GM21447 (cell line): ENCODE measurements at regions not wholly inside any gene's neighbourhood (a gene's known extent, or its start where the extent isn't known, plus 50 kb on each side); places are given as distances from the start of the nearest gene placed in this dataset.

Experiments used
- ATAC-seq: cut with Tn5 transposase; IDR thresholded peaks from one replicate; pipeline ENCODE4 v1.9.1; 2021; ENCODE audit not compliant: unreplicated experiment

DNA sequence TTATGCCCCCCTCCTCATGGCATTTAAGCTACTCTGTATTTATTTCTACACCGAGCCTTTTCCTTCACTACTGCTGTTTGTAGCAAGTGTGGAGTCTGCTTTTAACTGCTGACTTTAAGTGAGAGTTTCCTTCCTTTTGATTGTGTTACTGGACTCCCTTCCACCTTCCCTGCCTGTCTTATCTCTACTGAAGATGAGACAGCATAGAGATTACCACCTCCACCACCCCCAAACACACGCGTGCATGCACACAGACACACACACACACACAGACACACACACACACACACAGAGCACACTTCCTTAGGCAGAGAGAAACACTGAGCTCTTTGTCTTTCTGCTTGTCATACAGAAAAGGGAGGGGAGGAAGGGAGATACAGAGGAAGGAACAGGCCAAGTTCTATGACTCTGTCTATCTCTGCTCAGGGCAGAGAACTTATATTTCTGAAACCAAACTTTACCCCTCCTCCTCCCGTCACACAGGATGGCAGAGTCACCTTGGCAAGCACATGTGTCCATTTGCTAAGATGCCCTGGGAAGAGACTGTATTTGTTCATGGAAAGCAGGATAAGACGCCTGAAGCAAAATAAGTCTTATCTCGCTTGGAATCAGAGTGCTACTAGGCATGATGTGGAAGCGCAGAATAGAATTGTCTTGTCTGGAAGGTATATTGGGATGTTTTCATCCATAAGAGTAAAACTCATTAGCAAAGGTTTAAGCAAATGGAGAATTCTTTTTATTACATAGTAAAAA lies 81.8 kb upstream of the CAV2 start:
- ATAC-seq: no peak

GRCh38 chr7:116418524-116418923 lies 81.0 kb upstream of the CAV2 start:
- no peak for ATAC-seq

GRCh38 chr7:116420003-116420402 lies 79.5 kb upstream of the CAV2 start:
- ATAC-seq: no peak

DNA sequence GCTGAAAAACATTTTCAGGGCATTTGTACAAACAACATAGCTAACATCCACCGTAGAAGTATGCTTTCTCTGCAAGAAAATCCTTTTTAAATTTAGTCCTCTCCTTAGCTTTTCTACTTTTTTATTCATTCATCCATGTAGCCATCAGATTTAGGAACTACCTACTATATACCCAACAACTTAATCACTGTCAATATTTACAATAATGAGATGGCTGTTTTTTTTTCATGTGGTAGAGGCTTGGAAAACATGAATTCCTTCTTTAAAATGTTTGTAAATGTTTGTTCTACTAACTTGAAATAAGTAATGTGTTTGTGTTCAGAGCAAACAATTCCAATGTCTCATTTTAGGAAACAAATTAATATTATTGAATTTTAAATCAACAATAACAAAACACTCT lies 78.2 kb upstream of the CAV2 start:
- no peak for ATAC-seq

DNA sequence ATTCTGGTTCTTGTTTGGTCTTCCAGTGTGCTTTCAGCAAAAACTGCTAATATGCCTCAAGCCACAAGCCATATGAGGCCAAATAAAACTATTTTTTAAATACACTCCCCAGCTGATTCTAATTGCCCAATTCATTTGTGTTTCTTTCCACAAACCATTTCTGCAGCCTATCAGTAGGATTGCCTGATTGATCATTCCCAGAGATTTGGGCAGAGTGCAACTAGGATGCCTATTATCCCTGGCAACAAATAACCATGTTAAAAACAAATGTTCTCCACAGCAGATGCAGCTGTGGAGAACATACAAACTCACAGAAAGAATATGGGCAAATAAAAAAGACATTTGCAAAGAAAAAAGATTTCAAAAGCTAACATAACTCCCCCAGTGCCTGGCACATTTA lies 76.9 kb upstream of the CAV2 start:
- ATAC-seq: no peak

- no peak for ATAC-seq
Observed at GRCh38 chr7:116423499-116423898, 76.0 kb upstream of the CAV2 start.

DNA sequence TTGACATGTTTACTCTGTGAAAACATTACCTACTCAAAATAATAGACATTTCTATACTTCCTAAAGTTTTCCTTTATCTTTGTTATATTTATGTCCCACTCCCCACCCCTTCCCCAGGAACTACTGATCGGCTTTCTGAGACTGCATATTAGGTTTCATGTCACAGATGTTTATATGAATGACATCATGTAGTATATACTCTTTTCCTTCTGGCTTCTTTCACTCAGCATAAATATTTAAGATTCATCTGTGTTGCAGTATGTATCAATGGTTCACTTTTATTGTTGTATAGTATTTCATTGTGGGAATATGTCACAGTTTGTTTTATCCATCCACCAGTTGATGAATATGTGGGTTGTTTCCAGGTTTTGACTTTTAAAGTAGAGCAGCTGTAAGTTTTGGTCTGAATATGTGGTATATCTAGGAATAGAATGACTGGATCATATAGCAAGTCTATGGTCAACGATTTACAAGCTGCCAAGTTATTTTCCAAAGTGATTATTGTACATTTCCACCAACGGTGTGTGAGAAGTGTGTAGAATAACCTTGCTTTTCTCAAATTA lies 73.8 kb upstream of the CAV2 start:
- ATAC-seq: no peak

DNA sequence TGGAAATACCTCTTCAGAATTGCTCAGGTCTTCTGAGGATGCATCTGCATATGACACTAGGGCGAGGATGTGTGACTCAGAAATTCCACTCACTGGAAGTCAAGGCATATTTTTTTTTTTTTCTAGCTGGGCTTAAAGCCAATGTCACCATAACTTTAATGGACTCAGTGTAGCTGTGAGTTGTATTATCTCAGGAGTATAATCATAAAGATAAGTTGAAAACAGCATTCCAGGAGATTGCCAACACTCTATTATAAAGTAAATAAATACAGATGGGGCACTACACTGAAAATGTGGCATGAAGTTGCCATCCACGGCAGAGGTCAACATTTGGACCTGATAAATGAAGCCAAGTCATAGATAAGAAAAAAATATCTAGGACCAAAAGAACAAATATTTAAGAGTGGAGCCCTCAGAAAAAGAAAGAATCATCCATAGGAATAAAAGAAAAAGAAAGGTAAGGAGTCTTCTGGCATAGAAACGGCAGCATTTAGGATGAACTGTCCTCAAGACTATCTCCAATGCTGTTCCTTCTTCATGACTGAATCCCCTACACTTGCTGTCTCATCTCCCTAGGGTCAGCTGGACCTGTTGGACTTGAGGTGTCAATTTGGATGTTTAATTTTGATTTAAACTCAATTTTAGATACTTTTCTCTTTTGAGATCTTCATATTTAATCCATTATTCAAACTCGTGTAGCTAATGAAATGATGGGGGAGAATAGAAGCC lies 72.9 kb upstream of the CAV2 start:
- no peak for ATAC-seq

DNA sequence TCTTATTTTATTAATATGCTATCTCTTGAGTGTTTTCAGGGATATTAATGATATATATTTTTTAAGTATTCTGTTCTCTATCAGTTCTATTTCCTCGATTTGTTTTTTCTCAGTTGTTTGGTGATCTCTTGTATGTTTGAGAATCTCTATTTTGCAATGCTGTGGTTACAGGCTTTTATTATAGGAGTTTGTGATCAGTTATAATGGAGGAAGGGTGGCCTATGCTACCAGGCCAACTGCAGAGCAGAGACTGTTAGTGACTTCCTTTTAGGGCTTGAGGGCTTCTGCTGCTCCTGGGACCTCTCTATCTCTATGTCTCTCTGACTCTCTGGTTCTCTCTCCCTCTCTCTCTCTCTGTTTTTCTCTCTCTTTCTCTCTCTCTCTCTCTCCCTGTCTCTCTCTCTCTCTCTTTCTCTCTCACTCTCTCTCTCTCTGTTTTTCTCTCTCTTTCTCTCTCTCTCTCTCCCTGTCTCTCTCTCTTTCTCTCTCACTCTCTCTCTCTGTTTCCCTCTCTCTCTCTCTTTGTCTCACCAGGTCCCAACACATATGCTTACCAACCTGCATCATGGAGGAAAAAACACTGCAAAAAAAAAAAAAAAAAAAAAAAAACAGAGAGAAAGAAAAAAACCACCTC lies 69.4 kb upstream of the CAV2 start:
- ATAC-seq: no peak

- no peak for ATAC-seq
Observed at GRCh38 chr7:116431787-116432526, 67.6 kb upstream of the CAV2 start.

- ATAC-seq: no peak
Observed at GRCh38 chr7:116432527-116432916, 67.0 kb upstream of the CAV2 start.

DNA sequence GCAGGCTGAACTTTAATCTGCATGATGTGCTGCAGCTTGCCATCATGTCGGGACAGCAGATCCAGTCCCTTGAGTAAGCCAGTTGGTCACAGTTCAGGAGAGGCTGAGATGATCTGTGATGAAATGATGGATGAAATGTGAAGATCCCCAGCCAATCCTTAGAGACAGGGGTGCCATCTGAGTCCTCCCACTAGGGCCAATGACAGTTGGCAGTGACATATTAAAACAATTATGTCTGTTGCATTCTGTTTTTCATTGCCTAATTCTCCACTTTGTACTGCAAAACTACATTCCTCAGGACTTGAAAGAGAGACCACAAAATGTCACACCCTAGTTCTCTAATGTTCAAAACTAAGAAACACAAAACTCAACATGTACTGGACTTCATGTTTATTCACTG lies 66.3 kb upstream of the CAV2 start:
- ATAC-seq: no peak

DNA sequence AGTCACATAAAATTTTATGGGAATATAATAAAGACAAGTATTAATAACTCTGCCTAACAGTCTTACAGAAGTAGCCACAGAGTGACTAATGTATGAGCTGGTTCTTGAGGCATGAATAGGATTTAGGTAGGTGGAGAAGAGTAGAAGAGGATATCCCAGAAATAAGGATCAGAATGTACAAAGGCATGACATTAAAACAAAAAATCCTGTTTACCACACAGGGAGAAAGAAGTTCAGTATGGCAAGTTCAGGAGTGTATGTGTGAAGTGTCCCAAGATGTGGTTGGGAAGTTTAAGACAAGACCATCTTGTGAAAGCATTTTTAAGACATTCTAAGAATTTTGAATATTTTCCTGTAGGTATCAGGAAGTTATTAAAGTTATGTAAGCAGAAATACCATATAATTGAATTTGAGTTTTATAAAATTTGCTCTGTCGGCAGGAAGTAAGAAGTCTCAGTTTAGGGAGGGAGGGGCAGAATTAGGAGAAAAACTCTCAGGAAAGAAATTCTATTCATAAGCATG lies 64.7 kb upstream of the CAV2 start:
- no peak for ATAC-seq

- ATAC-seq: no peak
Observed at GRCh38 chr7:116436305-116436826, 63.2 kb upstream of the CAV2 start.

GRCh38 chr7:116438267-116438666 lies 61.3 kb upstream of the CAV2 start:
- no peak for ATAC-seq

GRCh38 chr7:116439005-116439404 lies 60.5 kb upstream of the CAV2 start:
- no peak for ATAC-seq

GRCh38 chr7:116439841-116440549 lies 59.5 kb upstream of the CAV2 start:
- ATAC-seq: no peak

- ATAC-seq: no peak
Observed at GRCh38 chr7:116441534-116441933, 58.0 kb upstream of the CAV2 start.

DNA sequence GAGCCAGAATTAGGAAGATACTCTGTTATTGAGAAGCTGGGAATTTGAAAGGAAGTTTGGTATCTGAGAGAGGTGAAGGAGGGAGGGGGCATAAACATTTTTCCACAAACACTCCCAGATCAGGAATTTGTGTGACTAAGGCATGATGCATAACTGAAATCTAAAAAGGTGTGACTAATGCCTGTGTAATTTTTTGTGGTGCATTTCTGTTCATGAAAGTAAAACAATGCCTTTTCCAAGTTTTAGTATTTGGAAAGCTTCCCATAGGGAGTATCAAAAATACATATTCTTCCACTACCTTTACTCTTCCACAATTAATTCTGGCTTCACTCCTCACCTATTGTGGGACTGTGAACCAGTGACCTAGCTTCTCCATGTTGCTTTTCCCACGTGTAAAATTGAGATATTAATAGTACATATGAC lies 56.4 kb upstream of the CAV2 start:
- ATAC-seq: no peak

GRCh38 chr7:116443646-116444045 lies 55.9 kb upstream of the CAV2 start:
- no peak for ATAC-seq
